DMS153 treated with DMSO at 0.1 percent for 48 hours (cell line): ENCODE measurements at regions not wholly inside any gene's neighbourhood (a gene's known extent, or its start where the extent isn't known, plus 50 kb on each side); places are given as distances from the start of the nearest gene placed in this dataset.
A peak's percentile ranks its signal among the peaks of the same experiment; 100 is the strongest.

Experiments used
- DNase-seq: peaks from one replicate; lab custom pipeline; 2025; ENCODE audit not compliant: unreplicated experiment; lab: John Stamatoyannopoulos, UW

DNA sequence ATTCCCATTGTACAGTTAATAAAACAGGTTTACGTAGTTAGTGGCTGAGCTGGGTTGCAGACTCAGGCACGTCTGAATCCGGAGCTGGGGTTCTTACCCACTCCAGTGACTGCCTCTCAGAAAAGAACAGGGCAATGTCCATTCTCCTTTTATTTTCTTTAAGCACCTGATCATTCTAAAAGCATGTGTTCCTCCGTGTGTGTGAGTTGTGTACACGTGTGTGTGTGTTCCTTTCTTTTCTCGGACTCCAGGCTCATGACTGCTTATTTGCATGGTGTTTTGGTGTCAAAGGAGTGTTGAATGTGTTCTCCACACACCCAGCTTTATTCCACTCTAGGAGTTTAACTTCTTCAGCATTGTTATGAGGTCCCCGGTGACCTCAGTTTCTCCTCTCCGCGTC, 260.1 kb downstream of the SNX10 start:
- DNase-seq = no peak

DNA sequence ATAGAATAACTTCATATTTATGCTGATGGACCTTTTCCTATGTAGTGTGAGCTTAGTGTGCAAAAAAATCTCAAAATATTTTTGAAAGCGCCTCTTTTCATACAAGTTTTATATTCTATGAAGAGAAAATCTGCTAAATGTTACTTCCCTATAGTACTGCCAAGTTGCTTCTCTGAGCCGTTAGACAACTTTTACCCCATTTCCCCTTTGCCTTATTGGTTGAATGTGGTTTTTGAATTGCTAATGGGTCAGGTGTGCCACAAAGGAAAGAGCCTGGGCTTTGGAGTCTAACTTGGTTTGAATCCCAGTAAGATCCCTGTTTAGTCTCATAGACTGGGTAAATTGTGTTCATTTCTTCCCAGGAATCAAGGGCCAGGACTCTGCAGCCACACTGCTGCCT, 261.5 kb downstream of the SNX10 start:
- DNase-seq = no peak

DNA sequence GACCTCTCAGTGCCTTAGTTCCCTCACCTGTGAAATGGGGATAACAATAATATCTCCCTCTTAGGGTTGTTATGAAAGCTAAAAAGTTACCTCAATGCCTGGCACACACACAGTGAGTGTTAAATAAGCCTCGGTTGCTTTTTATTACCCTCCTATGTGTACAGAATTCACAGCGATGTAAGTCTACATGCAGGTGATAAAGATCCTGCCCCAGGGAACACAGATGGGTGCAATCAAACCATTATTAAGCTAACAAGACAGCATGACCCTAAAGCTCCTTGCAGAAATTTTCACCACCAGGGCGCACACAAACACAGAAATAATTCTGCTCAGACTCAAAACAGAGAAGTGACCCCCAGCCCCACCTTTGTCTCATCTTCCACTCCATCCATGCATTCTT, 261.9 kb downstream of the SNX10 start:
- no peak for DNase-seq

DNA sequence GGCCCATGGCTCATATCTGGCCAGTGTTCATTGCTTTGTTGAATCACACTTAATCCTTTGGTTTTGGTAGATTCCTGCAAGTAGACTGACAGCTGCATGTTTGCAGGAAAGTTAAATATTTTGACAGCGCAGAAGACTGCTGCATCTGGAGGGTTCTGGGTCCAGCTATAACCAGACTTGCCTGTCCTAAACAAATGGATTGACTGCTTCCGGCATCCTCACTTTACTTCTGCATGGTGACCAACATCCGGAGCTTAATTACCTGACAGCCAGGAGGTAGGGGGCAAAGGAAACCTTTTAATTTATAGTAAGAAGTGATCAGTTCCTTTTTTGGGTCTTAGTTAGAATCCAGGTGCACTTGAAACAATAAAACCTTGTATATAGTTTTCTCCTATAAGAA, 263.3 kb downstream of the SNX10 start:
- DNase-seq = no peak

DNA sequence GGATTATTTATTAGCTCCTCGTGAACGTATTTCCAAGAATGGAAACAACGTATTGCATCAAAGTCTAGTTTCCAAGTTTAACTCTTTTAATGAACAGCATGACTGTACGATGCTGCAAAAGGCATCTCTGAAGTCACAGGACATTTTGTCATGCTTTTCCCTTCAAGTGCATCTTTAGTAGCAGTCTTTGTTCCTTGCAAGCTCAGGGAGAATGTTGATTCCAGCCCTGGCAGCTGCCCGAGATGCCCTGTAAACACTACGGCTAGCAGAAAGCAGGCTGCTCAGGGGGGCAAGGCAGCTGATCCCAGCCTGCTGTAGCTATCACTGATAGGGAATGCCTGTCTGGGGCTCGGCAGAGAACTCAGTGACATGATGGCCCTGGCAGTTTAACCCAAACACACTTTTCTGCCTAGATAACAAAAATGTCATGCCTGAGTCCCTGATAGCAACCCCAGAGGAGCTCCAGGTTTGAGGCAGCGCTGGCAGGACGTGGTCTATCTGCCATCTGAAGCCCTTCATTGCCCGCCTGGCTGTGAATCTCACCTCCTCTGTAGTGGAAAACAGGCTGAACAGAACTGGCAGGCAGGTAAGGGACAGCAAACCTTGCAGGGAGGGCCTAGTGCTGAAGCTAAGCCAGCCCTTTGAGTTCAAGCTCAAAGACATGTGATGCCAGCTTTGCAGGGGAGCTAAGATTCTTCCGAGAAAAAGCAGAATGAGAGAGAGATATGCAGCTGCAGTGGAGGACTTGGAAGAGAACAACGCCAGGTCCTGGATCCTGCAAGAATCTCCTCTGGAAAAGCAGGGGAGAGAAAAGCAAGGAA, 264.6 kb downstream of the SNX10 start:
- no peak for DNase-seq

DNA sequence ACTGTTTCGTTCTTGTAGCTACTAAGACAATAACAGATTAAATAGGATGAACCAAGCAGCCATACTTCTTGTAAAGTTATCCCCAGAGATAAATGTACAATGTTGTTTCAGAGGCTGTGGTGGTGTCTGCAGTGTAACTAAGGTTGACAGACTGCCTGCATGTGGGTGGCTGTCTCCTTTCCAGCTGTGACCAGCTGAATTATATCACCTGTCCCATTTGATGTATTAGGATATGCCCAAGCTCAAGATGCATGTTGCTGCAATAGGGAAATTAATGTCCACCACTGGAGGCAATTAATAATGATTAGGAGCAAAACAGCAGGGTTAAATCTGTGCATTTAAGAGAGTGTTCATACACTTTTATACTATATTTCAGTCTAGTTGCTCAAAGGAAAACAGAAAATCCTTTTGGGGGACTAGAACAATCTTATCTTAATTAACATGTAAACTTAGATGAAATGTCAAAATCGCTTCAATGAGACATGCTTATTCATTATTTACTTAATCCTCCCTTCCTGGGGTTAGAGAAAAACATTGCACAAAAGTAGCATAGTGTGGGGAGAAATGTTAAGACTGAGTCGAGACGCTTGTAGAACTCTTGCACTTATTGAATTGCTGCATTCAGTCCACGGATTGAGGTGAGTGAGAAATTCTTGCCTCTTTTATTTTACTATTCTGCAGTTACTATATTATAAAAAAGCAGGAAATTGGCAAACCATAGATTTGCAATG, 269.0 kb downstream of the SNX10 start:
- no peak for DNase-seq

DNA sequence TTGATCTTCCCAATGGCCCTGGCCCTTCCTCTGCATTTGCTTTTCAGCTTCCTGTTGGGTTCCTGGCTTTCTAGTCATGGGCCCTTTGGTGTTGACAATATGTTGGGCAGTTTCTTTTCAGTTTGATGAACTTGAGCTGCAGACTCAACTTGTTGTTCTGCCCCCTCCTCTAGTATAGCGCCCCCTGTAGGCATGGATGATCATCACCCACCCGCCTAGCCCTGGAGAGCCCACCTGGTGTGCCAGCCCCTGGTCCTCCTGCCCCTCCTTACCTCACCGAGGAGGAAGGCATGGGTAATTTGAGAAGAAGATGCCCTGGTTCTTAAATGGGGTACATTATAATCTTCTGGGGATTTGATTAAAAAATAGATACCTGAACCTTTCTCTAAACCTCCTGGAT, 271.2 kb downstream of the SNX10 start:
- no peak for DNase-seq

DNA sequence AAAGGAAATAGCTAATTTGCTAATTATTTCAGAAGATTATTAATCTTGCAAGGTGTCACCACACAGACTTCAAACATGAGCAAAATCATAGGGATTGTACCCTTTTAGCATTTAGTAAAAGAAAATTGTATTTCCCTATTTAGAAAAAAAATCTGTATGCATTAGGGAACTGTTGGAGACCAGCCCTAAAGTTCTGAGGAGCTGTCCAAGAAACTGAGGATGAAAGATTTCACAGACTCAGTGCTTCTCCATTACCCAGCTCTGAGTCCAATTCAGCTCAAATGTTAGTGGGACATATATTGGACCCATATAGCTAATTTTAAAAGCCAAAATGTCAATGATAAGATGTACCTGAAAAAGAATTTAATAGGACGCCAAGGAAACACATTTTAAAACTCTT, 271.7 kb downstream of the SNX10 start:
- DNase-seq = no peak

DNA sequence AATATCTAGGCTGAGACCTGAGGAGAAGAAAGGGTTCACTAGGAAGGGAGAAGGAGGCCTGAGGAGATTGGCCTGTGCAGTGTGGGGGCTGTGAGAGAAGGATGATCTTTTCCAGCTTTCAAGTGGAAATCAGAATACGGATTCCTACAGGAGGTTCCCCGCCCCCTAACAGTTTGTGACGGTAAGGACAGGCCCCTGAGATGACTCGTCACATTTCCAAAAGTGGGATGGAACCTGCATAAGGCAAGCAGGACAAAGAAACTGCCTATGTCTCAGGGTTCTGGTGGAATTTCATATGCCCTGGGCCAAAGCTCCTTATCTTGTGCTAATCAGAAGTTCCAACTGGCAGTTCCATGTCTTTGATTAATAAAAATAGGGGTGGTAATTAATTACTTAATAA, 275.6 kb downstream of the SNX10 start:
- DNase-seq = no peak

DNA sequence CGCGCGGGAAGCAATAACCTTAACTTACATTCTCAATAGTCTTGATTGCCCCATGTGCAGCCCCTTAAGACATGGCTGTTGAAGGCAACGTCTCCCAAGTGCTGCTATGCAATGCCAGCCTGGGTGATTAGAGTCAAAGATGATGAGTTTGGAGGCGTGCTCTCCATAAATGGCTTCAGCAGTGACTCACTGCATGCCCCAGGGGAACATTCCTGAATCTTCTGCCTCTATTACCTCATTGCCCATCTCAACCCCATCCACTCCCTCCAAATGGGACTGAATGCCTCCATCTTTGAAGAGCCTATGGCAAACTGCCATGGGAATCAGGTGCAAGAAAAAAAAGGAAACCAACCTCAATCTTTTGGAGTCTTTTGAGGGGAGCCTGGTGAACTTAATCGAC, 282.8 kb downstream of the SNX10 start:
- DNase-seq = no peak

DNA sequence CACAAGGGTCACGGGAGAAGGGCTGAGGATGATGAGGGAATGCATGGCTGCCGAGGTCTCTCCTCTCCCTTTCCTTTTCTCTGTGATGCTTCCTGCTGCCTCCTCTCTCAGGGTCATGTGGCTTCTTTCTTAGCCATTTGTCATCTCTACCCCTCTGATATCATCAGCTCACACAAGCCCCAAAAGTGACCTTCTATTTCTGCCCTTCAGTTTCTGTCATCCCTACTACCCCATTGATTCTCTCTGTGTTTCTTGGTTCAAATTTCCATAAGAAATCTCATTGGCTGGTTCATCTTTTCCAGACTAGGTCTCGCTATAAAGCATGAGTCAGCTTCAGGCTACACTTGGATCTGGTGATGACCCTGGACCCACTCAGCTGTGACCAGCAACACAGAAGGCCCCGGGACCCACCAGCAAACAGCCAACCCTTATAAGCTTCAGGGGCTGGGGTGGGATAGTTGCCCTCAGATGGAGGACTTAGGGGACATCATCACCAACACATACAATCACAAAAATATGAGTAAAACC, 284.3 kb downstream of the SKAP2 start:
- no peak for DNase-seq

DNA sequence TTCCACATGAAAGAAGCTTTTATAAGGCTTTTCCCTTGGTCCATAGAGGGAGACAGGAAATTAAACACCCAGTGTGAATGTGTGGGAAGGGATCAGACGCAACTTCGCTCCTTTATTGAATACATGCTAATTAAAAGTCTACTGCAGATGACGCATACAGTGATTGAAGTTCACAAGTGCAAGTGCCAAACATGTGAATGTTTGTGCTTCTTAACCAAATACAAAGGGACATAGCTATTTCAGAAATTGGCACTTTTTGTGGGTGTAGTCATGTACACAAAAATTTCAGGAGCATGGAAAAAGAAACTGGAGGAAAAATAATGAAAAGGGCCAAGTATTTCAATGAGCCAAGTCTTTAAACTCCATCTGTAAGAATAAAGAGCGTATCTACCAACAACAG, 283.7 kb downstream of the SKAP2 start:
- no peak for DNase-seq

DNA sequence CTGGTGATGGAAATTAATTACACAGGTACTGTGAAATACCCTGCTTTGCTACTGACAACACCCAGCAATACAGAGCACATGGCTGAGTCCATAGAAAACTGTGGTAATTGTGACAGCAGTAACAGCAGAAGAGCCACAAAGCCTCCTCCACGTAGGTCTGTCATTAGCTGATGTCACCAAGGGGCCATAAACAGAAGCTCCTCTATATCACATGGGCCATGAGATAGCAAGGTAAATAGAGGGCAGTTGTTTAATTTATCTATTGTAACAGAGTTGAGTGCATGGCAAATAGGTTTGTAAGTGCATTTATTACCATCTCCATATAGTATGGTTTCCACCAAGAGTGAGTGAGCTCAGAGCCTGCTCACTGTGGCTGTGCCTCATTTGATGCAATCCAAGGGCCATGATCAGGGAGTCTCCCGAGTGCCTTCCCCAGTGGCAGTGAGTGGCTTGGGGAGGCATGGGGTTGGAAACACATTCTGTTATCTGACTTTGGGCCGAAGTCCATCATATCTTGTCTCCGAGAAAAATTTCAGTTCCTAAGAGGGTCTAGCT, 281.2 kb downstream of the SKAP2 start:
- DNase-seq = peak; percentile 99

DNA sequence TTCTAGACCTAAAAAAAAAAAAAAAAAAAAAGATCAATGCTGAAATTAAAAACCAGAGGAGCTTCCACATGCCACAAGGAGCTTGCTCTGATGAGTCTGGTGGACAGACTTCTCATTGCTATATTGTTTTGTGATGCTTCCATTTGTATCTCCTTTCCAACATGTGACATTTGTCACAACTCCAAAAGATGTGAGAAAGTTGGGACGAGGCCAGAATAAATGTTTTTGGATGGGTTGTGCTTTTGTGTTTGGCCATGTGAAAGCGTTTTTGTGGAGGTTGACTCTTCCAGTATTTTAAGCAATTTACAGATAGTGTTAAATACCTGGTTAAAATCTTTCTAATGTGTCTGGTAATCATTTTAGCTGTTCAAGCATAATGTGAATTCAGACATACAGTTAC, 280.1 kb downstream of the SKAP2 start:
- DNase-seq = peak; percentile 73

DNA sequence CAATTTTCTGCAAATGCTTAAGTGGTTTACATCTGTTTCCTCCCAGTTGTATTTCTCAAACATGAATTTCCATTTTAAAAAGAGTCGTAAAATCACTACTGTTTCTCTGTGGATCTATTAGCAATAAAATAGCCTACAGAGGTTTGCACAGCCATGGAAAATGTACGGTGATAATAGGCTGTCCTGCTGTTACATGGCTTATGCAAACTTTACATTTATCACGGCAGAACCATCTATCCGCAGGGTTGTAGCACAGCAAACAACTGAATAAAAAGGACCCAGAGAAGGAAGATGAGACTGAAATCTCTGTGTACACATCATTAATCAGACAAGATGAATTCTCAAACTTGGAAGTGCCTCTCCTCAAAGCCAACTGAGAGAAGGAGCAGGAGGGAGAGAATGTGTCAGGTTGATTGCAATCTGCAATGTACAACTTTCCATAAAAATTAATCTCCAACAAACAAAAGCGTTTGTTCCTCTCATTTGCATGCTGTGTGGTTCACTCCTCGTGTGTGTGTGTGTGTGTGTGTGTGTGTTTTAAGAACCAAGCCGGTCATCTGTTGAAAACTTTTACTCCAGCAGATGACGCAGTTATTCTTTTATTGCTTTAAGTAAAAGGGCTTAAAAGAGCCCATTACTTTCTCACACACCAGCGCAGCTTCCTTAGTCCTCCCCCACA, 279.3 kb downstream of the SKAP2 start:
- DNase-seq = peak; percentile 99

DNA sequence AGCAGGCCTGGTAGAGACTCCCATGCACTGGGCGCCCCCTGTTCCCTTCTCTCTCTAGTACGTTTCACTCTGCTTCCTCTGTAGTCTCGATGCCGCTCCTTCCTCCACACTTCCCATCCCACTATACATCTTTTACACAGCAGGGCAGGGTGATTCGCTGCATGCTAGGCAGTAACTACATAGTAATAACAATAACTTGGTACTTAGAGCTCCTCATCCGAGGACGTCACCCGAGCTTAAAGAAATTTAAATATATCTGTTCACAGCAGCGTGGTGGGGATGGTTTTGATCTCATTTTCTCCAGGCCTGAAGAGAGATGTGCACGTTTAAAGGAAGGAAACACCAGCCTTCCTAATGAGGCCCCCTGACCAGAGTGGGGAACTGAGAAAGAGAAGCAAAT, 276.9 kb downstream of the SKAP2 start:
- DNase-seq = no peak

DNA sequence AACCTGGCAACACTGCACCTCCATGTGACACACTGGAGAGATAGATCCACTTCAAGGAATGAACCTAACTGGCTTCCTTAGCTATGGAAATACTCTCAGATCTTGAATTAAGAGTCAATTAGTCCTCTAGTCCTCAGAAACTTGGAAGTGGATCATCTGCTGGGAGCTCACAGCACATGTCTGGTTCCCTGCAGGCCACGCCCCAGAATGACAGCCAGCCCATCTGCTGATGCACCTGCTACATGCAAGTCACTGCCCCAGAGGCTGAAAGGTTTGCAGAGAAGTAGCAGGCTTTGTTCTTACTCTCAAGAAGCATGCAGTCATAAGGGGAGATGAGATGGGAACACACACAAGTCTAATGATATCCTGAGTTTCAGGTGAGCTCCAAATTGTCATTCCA, 275.9 kb downstream of the SKAP2 start:
- no peak for DNase-seq

DNA sequence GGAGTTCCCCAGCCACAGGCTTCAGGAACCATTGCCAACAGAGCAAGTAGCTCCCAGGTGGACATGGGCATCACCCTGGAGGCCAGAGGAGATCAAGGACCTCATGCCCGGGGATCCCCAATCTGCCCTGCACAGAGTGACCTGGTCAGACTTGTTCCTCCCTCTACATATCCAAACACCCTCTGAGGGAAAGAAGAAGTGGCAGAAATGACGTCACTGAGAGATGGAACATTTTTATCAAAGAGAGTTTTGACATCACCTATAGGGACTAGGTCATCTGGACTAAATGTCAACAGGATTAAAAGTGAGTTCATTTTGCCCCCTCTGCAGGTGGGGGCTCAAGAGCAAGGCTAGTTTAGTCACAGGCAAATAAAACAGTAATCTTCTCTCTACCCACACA, 273.7 kb downstream of the SKAP2 start:
- no peak for DNase-seq

DNA sequence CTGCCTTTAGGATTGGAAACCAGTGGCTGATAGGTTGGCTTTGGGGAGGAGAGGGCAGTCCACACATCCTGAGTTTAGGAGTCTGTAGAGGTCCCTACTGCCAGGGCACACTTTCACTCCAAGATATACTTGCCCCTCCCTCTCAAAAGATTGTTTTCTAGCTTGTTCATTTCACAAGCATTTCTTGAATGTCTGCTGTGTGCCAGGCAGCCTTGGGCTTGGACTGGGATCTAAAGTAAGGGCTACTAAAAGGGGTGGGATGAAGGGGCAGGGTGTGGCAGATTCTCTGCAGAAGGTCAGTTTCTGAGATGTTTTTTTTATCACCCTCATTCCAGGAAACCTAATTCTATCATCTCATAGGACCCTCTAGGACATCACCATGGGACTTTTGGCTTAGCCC, 272.4 kb downstream of the SKAP2 start:
- DNase-seq = no peak

DNA sequence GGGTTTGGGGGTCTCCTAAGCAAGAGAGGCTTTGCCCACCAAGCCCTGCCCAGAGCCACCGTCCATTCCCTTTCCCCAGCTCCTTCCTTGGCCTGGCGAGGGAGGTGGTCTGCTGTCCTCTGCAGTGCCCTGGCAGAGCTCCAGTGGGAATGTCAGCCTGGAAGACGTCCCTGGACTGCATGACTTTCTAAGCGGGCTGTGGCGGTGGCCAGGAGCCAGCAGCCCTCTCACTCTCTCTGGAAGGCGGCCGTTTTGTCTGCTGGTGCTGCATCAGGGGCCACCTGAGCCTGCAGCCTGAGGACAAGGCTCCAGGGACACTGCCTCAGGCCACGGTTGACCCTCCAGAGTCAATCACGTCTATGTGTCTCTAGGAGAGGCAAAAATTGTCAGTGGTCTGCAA, 271.0 kb downstream of the SKAP2 start:
- DNase-seq = no peak

DNA sequence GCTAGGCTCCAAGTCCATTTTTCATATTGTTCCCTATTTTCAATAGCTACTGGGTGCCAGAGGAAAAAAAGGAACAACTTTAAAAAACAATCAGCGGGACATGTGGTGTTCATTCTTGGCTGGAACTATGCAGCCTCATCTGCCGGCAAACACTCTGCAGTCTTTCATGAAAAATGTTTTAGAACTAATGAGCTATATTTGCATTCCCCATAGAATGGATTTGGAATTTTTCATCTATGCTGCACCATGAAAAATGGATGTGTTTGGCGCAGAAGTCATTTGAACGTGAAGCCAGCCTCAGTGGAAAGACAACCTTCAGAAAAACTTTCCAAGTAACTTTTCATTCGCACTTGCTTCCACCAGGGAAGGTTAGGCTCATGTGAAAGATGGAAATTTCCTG, 270.5 kb downstream of the SKAP2 start:
- no peak for DNase-seq

DNA sequence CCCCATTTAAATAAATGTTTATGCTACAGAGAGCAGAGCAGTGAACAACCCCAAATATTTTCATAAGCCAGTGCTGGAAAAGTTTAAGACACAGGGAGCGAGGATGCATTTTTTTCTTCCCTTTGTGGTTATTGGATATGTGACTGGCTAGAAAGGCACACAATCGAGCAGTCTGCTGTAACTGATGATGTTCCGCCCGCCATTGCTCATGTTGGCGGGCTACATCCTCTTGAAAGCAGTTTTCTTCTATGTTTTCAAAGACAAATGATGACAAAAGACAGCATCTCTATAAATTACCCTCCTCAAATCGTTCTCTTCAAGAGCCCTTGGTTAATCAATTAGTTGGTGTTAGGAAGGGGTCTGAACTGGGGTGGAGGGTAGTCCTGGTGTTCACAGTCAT, 269.8 kb downstream of the SKAP2 start:
- DNase-seq = no peak
